ENCODE measurements at regions not wholly inside any gene's neighbourhood (a gene's known extent, or its start where the extent isn't known, plus 50 kb on each side); places are given as distances from the start of the nearest gene placed in this dataset.

DNA sequence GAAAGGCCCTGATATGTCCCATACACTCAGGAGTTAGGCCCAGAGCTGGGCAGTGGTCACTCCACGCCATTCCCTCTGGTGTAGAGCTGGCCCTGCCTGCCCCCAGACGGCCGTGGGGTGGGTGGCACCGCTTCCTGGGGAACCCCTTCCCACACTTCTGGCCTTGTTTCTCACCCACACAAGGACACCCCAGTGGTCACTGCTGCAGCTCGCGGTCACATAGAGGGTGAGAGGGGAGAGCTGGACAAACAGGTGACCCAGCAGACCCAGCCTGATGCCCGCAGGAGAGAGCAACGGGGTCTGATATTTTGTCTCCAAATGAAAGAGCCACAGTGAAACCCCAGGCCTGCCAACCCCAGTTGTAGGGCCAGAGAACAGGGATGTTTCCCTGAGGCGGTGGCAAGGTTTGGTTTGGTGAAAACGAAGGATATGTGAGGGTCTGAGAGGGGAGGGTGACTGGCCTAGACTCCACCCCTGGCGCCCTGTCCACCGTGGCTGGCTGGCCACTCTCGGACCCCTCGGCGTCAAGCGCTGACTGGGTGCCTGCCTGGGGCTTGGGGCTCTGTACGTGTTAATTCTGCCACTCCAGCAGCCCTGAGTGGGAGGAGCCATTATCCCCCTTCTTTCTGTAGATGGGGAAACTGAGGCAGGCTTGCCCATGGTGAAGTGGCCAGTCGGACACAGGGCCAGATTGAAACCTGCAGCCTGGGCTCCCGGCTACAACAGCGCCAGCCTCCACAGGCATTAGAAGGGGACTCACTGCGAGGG, 71.0 kb upstream of the PPARA start:
- DNase-seq: no peak

- no peak for DNase-seq
These were observed 70.2 kb upstream of the PPARA start for GRCh38 chr22:46079861-46080821.

GRCh38 chr22:46081036-46081830, 69.1 kb upstream of the PPARA start:
- no peak for DNase-seq

DNA sequence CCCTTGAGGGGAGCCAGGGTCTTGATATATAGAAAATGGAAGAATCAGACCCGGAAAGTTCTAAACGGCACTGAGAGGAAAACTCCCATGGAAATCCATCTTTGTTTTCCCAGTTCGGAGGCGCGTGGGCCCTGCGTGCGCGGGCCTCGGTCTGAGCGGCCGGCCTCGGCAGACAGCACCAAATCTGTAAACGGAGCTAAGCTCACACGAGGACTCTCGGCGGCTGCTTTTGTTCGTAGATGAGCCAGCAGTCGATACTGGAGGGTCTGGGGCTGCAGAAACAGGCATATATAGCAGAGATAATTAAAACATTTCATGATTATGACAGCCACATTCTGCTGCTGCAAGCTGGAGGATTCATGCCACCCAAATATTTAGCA, 68.5 kb upstream of the PPARA start:
- DNase-seq: no peak

DNA sequence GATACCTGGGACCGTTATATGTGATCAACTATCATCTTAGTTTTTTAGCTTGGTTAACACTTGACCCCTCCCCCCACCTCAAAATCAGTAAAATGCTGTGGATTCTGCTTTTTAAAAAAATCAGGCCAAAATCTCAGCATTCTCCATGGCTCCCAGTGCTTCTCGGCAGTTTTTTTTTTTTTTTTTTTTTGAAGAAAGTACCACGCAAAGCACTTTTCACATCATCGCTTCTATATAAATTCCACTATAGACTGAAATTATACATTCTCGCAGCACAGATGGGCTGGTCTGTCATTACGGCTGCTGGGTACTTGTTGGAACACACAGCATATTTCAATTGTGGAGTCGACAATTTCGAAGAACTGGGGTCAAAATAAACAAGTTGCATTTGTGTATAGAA, 67.7 kb upstream of the PPARA start:
- no peak for DNase-seq

DNA sequence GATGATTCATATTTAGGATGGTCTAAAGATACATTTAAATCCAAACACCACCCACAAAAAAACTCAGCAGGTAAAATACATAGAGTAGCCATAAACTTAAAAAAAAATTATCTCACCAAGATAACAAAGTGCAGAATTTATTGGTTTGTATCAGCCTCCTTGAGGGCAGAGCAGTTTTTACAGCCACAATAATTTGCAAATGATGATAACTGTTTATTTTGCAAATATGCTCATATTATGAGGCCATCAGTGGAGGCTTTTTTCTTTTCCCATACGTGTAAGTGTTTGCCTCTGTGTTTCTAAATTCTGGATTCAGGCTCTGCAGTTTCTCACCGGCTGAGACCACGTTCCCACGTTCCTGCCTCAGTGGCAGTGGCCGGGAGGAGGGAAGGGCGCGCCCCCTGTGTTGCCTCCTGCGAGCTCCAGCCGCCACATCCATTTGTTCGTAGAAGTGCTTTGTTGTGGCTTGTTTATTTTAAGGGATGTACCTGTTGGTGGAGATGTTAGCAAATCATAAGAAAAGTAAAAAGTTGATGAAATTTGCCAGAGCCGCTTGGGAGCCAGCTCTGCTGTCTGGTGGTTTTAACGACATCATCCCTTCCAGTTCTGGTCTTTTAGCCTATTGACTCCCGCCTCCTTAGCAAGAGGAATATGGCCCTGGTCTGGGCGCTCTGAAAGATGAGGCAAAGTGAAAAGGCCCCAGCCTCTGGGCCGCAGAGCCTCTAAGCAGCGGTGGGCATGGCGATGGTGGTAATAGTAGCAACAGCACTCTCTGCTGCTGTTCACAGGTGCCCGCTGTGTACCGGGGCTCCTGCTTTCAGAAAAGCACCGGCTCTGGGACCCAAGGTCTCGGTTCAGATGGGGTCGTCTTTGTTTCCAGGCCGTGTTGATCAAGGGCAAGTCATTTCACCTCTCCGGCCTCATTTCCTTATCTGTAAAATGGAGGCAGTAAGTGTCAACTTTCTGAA, 66.7 kb upstream of the PPARA start:
- no peak for DNase-seq

DNA sequence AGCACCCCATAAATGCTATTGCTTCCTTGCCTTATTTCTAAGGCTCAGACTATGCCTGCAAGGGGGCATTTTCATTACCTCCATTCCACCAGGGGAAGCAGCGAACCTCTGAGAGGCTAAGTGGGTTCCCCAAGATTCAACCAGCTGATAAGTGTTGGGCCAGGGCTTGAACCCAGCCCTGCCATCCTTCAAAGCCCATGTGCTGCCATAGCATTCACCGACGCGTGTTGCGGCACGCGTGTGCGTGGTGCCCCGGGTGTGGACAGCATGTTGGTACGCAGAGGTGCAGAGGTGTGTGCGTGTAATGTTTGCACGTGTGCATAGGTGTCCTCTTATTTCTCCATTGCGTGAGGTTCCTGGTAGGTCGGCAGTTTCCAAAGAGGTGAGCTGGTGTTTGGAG, 66.0 kb upstream of the PPARA start:
- DNase-seq: no peak

DNA sequence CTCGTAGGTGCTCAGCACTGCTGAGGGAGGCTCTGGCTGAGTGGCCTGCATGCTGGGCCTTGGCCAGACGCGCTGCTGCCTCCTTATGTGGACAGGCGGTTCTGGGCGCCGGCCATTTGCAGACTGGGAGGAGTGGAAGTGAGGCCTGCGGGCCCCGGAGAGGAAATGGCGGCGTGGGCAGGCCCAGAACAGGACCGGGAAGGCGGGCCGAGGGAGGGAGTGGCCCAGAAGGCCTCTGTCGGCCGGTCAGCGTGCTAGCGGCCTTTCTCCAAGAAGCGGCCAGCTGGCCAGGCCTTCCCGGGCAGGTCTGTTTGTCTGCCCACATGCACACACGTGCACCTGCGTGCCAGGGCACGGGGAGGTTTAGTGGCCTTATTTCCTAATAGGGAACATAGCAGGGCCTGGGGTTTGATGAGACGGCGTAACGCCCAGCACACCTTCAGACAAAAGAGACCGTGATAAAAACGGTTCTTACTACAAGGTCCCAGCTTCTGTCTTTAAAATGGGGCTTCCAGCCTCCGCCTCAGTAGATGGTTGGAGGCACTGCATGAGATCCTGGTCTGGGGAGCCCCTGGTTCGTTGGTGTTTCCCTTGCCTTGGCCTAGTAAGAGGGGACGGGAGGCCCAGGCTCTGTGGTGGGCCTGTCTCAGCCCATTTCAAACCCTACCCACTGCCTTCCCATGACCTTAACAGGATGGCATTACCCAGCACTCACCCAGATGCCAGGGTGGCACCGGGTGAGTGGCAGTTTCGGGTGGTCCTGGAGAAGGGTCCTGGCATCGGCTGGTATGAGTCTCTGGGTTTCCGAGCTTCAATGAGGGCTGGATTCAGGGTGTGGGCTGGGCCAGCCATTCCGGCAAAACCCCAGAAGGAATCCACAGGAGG, 65.1 kb upstream of the PPARA start:
- no peak for DNase-seq

DNA sequence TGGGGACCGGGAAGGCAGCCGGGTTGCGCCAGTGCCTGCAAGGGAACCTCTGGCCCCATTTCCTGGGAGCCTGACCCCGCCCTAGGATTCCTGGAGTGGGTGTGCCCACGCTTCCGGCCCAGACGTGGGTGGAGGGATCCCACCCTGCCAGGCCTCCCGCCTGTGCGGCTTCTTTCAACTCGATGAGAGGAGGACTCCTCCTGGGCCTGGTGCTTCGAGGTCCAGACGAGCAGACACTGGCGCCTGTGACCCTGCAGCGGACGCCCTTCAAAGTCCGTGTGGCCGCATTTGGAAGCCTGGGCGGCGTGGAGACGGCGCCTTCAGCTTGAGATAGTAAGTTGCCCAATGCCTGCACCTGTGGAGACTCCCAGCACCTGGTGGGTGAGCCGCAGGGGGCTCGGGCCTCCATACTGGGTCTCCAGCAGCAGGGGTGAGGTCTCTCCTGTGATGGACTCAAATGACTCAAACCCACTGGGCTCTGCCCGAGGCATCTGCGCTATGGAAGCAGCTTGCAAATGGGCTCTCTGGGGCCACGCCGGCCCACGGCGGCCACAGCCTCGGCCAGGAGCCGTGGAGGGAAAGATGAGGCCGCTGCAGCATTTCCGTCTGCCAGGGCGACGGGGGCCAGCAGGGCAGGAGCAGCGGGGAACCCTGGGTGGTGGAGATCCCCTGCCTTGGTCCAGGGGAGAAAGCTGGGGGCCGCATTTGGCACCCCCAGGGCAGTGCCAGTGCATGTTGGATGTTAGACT, 64.3 kb upstream of the PPARA start:
- DNase-seq: no peak

GRCh38 chr22:46086577-46087335, 63.6 kb upstream of the PPARA start:
- DNase-seq: no peak

DNA sequence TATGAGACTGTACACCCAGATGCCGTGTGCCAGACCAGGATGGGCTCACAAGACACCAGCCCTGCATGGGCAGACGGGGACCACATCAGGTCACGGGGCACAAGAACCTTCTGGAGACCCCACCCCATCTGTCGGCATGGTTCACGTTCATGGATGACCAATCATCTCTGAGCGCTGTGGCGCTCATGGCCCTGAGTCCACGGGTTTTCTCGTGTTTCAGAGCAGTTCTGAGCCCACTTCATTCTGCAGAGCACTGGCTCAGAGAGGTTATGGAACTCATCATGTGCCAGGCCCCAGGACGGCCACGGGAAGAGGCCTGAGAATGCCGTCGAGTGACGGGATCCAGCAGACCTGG, 63.0 kb upstream of the PPARA start:
- DNase-seq: no peak

GRCh38 chr22:46087816-46088277, 62.5 kb upstream of the PPARA start:
- no peak for DNase-seq

DNA sequence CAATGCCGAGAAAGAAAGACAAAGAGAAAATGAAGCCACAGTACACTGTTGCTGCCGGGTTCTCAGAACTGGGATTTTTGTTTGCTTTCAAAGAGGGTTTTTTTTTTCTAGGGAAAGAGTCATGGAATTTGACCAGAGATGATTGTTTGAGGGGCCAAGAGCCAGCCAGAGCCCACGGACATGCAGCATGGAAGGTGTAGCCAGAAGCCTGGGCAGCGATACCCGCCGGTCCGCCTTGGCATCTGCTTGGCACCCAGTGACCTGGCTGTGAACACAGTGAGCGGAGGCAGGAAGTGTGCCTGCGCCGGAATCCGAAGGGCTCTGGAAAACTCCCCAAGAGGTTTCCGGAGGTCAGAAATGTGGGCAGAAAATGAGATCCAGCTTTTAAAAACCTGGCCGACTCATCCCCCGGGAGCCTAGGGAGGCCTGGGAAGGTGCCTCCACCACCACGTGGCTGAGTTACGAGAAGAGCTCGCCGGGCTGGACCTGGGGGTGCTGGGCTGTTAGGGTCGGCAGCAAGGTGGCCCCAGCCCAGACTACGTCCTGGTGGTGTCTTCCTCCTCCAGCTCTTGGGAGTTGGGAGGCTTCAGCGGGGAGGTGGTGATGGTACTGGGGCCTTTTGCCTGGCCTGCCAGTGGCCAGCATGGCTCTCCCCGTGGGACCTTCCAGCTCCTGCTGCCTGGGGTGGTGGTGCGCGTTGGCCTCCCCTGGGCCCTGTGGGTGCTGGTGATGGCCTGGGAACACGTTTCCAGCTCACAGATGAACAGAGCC, 61.6 kb upstream of the PPARA start:
- no peak for DNase-seq

DNA sequence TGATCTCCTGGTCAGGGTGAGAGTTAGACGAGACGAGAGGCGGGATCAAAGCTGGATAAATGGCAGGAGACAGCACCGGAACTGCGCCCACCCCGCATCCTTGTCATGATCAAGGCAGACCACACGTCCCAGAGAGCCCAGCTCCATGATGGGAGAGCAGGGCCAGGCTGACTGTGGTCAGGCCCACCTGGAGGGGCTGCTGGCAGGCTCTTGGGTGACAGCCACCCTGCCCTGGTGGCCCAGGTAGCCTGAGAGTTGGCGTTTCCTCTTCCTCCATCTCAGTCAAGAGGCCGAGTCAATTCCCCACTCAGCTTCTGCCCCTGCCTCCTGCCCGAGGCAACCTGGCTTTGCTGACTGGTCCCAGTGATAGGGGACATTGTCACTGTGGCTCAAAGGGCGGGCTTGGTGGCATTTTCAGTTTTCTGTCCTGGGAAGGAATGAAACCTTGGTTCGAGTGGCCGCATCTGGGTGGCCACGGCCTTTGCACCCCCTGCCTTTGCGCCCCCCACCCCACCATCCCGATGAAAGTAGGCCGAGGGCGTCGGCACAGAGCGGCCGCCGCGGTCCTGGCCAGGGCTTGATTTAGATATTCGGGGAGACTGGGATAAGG, 60.8 kb upstream of the PPARA start:
- DNase-seq: no peak

DNA sequence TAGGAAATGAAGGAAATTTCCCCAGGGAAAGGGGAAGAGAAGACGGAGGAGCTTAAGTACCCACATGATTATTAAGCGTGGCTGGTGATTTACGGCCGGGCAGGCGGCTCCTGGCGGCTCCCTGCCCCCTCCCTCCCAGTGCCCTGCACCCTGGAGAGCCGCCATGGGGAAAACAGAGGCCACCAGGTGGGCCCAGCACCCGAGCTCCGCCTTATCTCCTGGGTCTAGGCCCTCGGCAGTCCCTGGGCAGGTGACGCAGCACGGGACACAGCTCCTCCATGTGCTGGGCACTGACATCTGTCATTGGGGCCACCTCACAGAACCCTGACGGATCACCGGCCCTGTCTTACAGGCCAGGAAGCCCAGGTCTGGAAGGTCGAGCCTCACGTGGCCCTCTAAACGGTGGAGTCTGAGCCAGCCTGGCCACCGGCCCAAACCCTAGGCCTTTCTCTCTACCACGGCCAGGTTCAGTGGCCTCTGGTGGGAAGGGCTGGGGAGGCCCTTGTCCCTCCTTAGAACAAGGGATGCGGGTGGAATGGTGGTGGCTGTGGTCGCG, 60.2 kb upstream of the PPARA start:
- no peak for DNase-seq

DNA sequence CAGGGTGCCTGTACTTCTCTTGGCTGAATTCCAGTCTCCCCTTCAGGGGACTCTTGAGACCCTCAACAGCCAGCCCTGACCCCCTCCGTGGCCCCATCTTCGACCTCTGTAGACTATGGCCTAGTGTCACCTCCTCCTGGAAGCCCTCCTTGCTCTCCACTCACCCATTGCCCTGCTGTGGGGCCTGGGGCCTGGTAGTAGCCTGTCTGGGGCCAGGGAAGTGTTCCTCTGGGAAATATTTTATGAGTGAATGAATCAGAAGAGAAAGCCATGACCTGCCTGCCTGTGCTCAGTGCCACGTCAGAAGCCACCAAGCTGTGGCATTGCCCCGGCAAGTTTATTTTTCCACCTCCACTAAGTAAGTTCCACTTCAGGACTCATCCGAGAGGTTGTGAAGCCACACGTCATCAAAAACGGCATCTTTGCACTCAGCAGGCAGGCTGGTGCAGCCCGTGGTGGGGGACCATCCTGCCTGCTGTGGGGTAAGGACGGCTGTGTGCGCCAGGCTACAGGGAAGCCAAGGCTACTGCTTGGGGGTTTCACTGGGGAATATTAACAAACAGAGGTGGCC, 59.6 kb upstream of the PPARA start:
- no peak for DNase-seq

GRCh38 chr22:46091277-46091977, 58.9 kb upstream of the PPARA start:
- no peak for DNase-seq
